ENCODE measurements at regions not wholly inside any gene's neighbourhood (a gene's known extent, or its start where the extent isn't known, plus 50 kb on each side); places are given as distances from the start of the nearest gene placed in this dataset.

- Histone ChIP-seq H3K27ac (ENCODE audit: low read depth, low read length) (no peak overlapping the region), H3K9me3 (ENCODE audit: control insufficient read depth in 2 of 3, low read length in 3 of 3) (no peaks in the 10 kb centered on the region)
Observed at GRCh38 chr2:18063826-18064470, 185.5 kb downstream of the KCNS3 start.

GRCh38 chr2:18062892-18063291, 184.4 kb downstream of the KCNS3 start:
- Histone ChIP-seq H3K9me3 (ENCODE audit: control insufficient read depth in 2 of 3, low read length in 3 of 3) (no peaks in the 10 kb centered on the region), H3K27me3 (ENCODE audit: control insufficient read depth in 2 of 2, insufficient read depth in 2 of 2, low read length in 2 of 2) (no peaks in the 10 kb centered on the region), H3K36me3 (ENCODE audit: control insufficient read depth in 2 of 3, insufficient read depth in 3 of 3, low read length in 3 of 3) (no peaks in the 10 kb centered on the region), H3K4me1 (ENCODE audit: control insufficient read depth in 2 of 2, insufficient read depth in 2 of 2, low read length in 2 of 2) (no peaks in the 10 kb centered on the region), H3K27ac (ENCODE audit: low read depth, low read length) (no peak overlapping the region), H3K4me3 (ENCODE audit: low read length) (no peak overlapping the region)
- Mint-ChIP-seq H3K9me3 (peaks cover 0 to 6% (median 0%) of the 10 kb centered on the region in 11 donors), H3K36me3 (no peaks in the 10 kb centered on the region), H3K4me1 (no peaks in the 10 kb centered on the region), H3K27me3 (peaks cover 0 to 25% (median 5%) of the 10 kb centered on the region in 5 donors), H3K27ac (no peak overlapping the region), H3K4me3 (no peak overlapping the region)
- CTCF ChIA-PET = no interaction called here
- intact Hi-C loops (cut with micrococcal nuclease) = no loop called here
- no peak for DNase-seq
- ATAC-seq = no peak
- POLR2A ChIA-PET = no interaction called here

More at GRCh38 chr2:18063826-18064470, 185.5 kb downstream of the KCNS3 start:
- intact Hi-C loops (cut with micrococcal nuclease) = no loop called here
- POLR2A ChIA-PET = no interaction called here
- Mint-ChIP-seq H3K4me1 (no peaks in the 10 kb centered on the region), H3K36me3 (no peaks in the 10 kb centered on the region), H3K27me3 (peaks cover 0 to 25% (median 6%) of the 10 kb centered on the region in 5 donors), H3K4me3 (no peak overlapping the region), H3K27ac (no peak overlapping the region), H3K9me3 (peaks cover 0 to 6% (median 0%) of the 10 kb centered on the region in 11 donors)
- CTCF ChIA-PET = no interaction called here
- Histone ChIP-seq H3K36me3 (ENCODE audit: control insufficient read depth in 2 of 3, insufficient read depth in 3 of 3, low read length in 3 of 3) (no peaks in the 10 kb centered on the region), H3K27me3 (ENCODE audit: control insufficient read depth in 2 of 2, insufficient read depth in 2 of 2, low read length in 2 of 2) (no peaks in the 10 kb centered on the region), H3K4me1 (ENCODE audit: control insufficient read depth in 2 of 2, insufficient read depth in 2 of 2, low read length in 2 of 2) (no peaks in the 10 kb centered on the region), H3K4me3 (ENCODE audit: low read length) (no peak overlapping the region)
- ATAC-seq (no peak), DNase-seq (no peak)

GRCh38 chr2:18061717-18062116, 183.2 kb downstream of the KCNS3 start:
- intact Hi-C loops (cut with micrococcal nuclease) = no loop called here
- Mint-ChIP-seq H3K4me3 (no peak overlapping the region), H3K36me3 (no peaks in the 10 kb centered on the region), H3K4me1 (no peaks in the 10 kb centered on the region), H3K27me3 (peaks cover 0 to 16% (median 0%) of the 10 kb centered on the region in 5 donors), H3K9me3 (peaks cover 0 to 5% (median 0%) of the 10 kb centered on the region in 11 donors), H3K27ac (no peak overlapping the region)
- POLR2A ChIA-PET = no interaction called here
- no peaks in the 10 kb centered on the region for H3K9me3 ChIP-seq (ENCODE audit: control insufficient read depth in 2 of 3, low read length in 3 of 3)
- no peak overlapping the region for H3K4me3 ChIP-seq (ENCODE audit: low read length)
- H3K36me3 ChIP-seq (ENCODE audit: control insufficient read depth in 2 of 3, insufficient read depth in 3 of 3, low read length in 3 of 3) = no peaks in the 10 kb centered on the region
- H3K27ac ChIP-seq (ENCODE audit: low read depth, low read length) = no peak overlapping the region
- H3K27me3 ChIP-seq (ENCODE audit: control insufficient read depth in 2 of 2, insufficient read depth in 2 of 2, low read length in 2 of 2) = no peaks in the 10 kb centered on the region
- no peak for DNase-seq
- CTCF ChIA-PET = no interaction called here
- H3K4me1 ChIP-seq (ENCODE audit: control insufficient read depth in 2 of 2, insufficient read depth in 2 of 2, low read length in 2 of 2) = no peaks in the 10 kb centered on the region
- no peak for ATAC-seq

- Histone ChIP-seq H3K9me3 (ENCODE audit: control insufficient read depth in 2 of 3, low read length in 3 of 3) (no peaks in the 10 kb centered on the region), H3K36me3 (ENCODE audit: control insufficient read depth in 2 of 3, insufficient read depth in 3 of 3, low read length in 3 of 3) (no peaks in the 10 kb centered on the region), H3K4me3 (ENCODE audit: low read length) (no peak overlapping the region), H3K4me1 (ENCODE audit: control insufficient read depth in 2 of 2, insufficient read depth in 2 of 2, low read length in 2 of 2) (no peaks in the 10 kb centered on the region), H3K27ac (ENCODE audit: low read depth, low read length) (no peak overlapping the region), H3K27me3 (ENCODE audit: control insufficient read depth in 2 of 2, insufficient read depth in 2 of 2, low read length in 2 of 2) (no peaks in the 10 kb centered on the region)
- H3K9me3 Mint-ChIP-seq = peaks cover 0 to 9% (median 0%) of the 10 kb centered on the region in 11 donors
- no peak overlapping the region for H3K4me3 Mint-ChIP-seq
- ATAC-seq = no peak
- H3K27ac Mint-ChIP-seq = no peak overlapping the region
- intact Hi-C loops (cut with micrococcal nuclease) = no loop called here
- POLR2A ChIA-PET = no interaction called here
- H3K27me3 Mint-ChIP-seq = peaks cover 0 to 21% (median under 1%) of the 10 kb centered on the region in 5 donors
- CTCF ChIA-PET = no interaction called here
- no peaks in the 10 kb centered on the region for H3K36me3 Mint-ChIP-seq
- DNase-seq = no peak
- no peaks in the 10 kb centered on the region for H3K4me1 Mint-ChIP-seq
Observed at GRCh38 chr2:18057657-18058056, 179.2 kb downstream of the KCNS3 start.

- CTCF ChIA-PET = no interaction called here
- no peaks in the 10 kb centered on the region for H3K9me3 ChIP-seq (ENCODE audit: control insufficient read depth in 2 of 3, low read length in 3 of 3)
- DNase-seq (no peak), ATAC-seq (no peak)
- peaks cover 0 to 21% (median 0%) of the 10 kb centered on the region in 5 donors for H3K27me3 Mint-ChIP-seq
- no peak overlapping the region for H3K27ac Mint-ChIP-seq
- no peaks in the 10 kb centered on the region for H3K4me1 Mint-ChIP-seq
- POLR2A ChIA-PET = no interaction called here
- H3K27ac ChIP-seq (ENCODE audit: low read depth, low read length) = no peak overlapping the region
- no peaks in the 10 kb centered on the region for H3K36me3 ChIP-seq (ENCODE audit: control insufficient read depth in 2 of 3, insufficient read depth in 3 of 3, low read length in 3 of 3)
- H3K9me3 Mint-ChIP-seq = peaks cover 0 to 9% (median 0%) of the 10 kb centered on the region in 11 donors
- intact Hi-C loops (cut with micrococcal nuclease) = no loop called here
- H3K27me3 ChIP-seq (ENCODE audit: control insufficient read depth in 2 of 2, insufficient read depth in 2 of 2, low read length in 2 of 2) = no peaks in the 10 kb centered on the region
- no peak overlapping the region for H3K4me3 Mint-ChIP-seq
- no peak overlapping the region for H3K4me3 ChIP-seq (ENCODE audit: low read length)
- H3K4me1 ChIP-seq (ENCODE audit: control insufficient read depth in 2 of 2, insufficient read depth in 2 of 2, low read length in 2 of 2) = no peaks in the 10 kb centered on the region
- H3K36me3 Mint-ChIP-seq = no peaks in the 10 kb centered on the region
Observed at GRCh38 chr2:18055290-18055689, 176.8 kb downstream of the KCNS3 start.

- Histone ChIP-seq H3K9me3 (ENCODE audit: control insufficient read depth in 2 of 3, low read length in 3 of 3) (no peaks in the 10 kb centered on the region), H3K27ac (ENCODE audit: low read depth, low read length) (no peak overlapping the region), H3K36me3 (ENCODE audit: control insufficient read depth in 2 of 3, insufficient read depth in 3 of 3, low read length in 3 of 3) (no peaks in the 10 kb centered on the region), H3K4me1 (ENCODE audit: control insufficient read depth in 2 of 2, insufficient read depth in 2 of 2, low read length in 2 of 2) (no peaks in the 10 kb centered on the region), H3K27me3 (ENCODE audit: control insufficient read depth in 2 of 2, insufficient read depth in 2 of 2, low read length in 2 of 2) (no peaks in the 10 kb centered on the region), H3K4me3 (ENCODE audit: low read length) (no peak overlapping the region)
- no peak for DNase-seq
- peaks cover 0 to 9% (median 0%) of the 10 kb centered on the region in 11 donors for H3K9me3 Mint-ChIP-seq
- intact Hi-C loops (cut with micrococcal nuclease) = no loop called here
- CTCF ChIA-PET = no interaction called here
- H3K27ac Mint-ChIP-seq = no peak overlapping the region
- ATAC-seq = no peak
- no peaks in the 10 kb centered on the region for H3K36me3 Mint-ChIP-seq
- peaks cover 0 to 14% (median 5%) of the 10 kb centered on the region in 5 donors for H3K27me3 Mint-ChIP-seq
- no peak overlapping the region for H3K4me3 Mint-ChIP-seq
- POLR2A ChIA-PET = interaction anchor here (0.6 kb wide), 1 partner anchor 1183 kb away, joined by 3 read pairs; no protein-coding TSS in a partner anchor
- no peaks in the 10 kb centered on the region for H3K4me1 Mint-ChIP-seq
Observed at GRCh38 chr2:18050001-18050400, 171.5 kb downstream of the KCNS3 start.

GRCh38 chr2:18049325-18049724, 170.9 kb downstream of the KCNS3 start:
- no peak overlapping the region for H3K27ac Mint-ChIP-seq
- no peak for ATAC-seq
- intact Hi-C loops (cut with micrococcal nuclease) = no loop called here
- H3K27ac ChIP-seq (ENCODE audit: low read depth, low read length) = no peak overlapping the region
- no peak overlapping the region for H3K4me3 Mint-ChIP-seq
- POLR2A ChIA-PET = no interaction called here
- H3K27me3 ChIP-seq (ENCODE audit: control insufficient read depth in 2 of 2, insufficient read depth in 2 of 2, low read length in 2 of 2) = no peaks in the 10 kb centered on the region
- H3K9me3 Mint-ChIP-seq = peaks cover 0 to 8% (median 0%) of the 10 kb centered on the region in 11 donors
- H3K27me3 Mint-ChIP-seq = peaks cover 0 to 9% (median 5%) of the 10 kb centered on the region in 5 donors
- no peaks in the 10 kb centered on the region for H3K4me1 Mint-ChIP-seq
- DNase-seq = no peak
- no peak overlapping the region for H3K4me3 ChIP-seq (ENCODE audit: low read length)
- no peaks in the 10 kb centered on the region for H3K36me3 ChIP-seq (ENCODE audit: control insufficient read depth in 2 of 3, insufficient read depth in 3 of 3, low read length in 3 of 3)
- no peaks in the 10 kb centered on the region for H3K9me3 ChIP-seq (ENCODE audit: control insufficient read depth in 2 of 3, low read length in 3 of 3)
- CTCF ChIA-PET = no interaction called here
- no peaks in the 10 kb centered on the region for H3K4me1 ChIP-seq (ENCODE audit: control insufficient read depth in 2 of 2, insufficient read depth in 2 of 2, low read length in 2 of 2)
- H3K36me3 Mint-ChIP-seq = no peaks in the 10 kb centered on the region
